ENCODE measurements at regions not wholly inside any gene's neighbourhood (a gene's known extent, or its start where the extent isn't known, plus 50 kb on each side); places are given as distances from the start of the nearest gene placed in this dataset.

DNA sequence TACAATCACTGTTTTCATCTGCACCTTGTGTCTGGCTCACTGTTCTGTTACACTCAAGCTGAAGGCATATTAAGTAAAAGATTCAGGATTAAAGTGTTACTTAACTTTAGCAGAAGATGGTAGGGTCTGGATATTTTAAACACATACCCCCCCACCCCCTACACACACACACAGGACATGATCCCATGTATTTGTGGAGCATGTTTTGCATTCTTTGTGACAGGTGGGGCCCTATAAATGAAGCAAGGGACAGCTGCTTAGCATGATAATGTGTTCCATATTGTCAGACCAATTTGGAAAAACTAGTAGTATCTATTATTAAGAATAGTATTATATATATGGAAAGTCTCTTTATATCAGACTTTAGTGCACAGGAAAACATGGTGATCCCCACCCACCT is 335.2 kb upstream of the TNP1 start:
- H3K27ac Mint-ChIP-seq: no peak overlapping the region
- TF ChIP-seq, protein P1, sequence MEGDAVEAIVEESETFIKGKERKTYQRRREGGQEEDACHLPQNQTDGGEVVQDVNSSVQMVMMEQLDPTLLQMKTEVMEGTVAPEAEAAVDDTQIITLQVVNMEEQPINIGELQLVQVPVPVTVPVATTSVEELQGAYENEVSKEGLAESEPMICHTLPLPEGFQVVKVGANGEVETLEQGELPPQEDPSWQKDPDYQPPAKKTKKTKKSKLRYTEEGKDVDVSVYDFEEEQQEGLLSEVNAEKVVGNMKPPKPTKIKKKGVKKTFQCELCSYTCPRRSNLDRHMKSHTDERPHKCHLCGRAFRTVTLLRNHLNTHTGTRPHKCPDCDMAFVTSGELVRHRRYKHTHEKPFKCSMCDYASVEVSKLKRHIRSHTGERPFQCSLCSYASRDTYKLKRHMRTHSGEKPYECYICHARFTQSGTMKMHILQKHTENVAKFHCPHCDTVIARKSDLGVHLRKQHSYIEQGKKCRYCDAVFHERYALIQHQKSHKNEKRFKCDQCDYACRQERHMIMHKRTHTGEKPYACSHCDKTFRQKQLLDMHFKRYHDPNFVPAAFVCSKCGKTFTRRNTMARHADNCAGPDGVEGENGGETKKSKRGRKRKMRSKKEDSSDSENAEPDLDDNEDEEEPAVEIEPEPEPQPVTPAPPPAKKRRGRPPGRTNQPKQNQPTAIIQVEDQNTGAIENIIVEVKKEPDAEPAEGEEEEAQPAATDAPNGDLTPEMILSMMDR (IDR thresholded peaks at IDR 0.05): no peak
- H3K9me3 Mint-ChIP-seq: peaks cover 14% of the 10 kb centered on the region
- no peaks in the 10 kb centered on the region for H3K4me1 Mint-ChIP-seq (ENCODE audit: low read depth)
- no peak overlapping the region for H3K4me3 Mint-ChIP-seq
- DNase-seq: no peak
- peaks cover 8% of the 10 kb centered on the region for H3K36me3 Mint-ChIP-seq (ENCODE audit: low read depth)
- peaks cover 1% of the 10 kb centered on the region; the same call in 1 of the 2 replicates for H3K27me3 Mint-ChIP-seq (ENCODE audit: insufficient read depth)

DNA sequence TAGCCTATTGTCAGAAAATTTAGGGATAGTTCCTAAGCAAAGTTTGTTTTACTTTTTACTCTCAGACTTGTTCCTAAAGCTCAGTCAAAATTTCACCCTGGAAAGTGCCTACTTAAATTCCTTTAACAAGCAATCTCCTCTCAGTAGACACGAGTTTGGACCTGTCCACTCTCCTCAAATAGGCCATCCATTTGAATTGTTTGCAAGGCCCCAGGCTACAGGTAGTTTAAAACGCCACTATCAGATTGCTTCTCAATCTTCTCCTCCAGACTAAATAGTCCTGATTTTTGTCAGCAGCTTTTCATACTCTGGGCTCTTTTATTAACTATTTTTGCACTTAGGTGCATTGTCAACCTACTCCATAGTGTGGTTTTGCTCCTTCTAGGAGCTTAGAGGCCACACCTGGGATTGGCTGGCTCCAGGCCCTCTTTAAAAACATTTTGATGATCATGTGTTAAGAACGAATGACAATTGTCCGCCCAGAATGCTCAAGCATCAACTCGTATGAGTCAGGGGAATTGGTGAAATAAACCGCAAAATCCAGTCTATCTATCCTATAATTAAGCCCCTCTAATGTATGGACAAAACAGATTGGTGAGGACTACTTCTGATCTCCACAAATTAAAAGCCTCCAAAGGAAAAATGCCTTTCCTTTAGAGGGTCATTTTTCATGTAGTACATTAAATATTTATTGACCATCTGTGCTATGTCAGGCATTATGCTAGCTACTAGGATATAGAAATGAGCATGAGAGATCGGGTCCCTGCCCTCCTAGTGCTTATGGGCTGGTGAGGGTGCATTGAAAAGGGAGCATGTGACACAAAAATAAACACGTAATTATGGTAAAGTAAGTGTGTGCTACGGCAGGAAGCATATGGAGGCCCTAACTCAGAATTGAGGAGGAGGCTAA is 333.8 kb upstream of the TNP1 start:
- no peak for DNase-seq
- no peaks in the 10 kb centered on the region for H3K4me1 Mint-ChIP-seq (ENCODE audit: low read depth)
- H3K27me3 Mint-ChIP-seq (ENCODE audit: insufficient read depth): peaks cover 1% of the 10 kb centered on the region; the same call in 1 of the 2 replicates
- peaks cover 14% of the 10 kb centered on the region for H3K9me3 Mint-ChIP-seq
- TF ChIP-seq, protein P1 (IDR thresholded peaks at IDR 0.05): no peak
- no peak overlapping the region for H3K4me3 Mint-ChIP-seq
- peaks cover 8% of the 10 kb centered on the region for H3K36me3 Mint-ChIP-seq (ENCODE audit: low read depth)
- no peak overlapping the region for H3K27ac Mint-ChIP-seq

- Mint-ChIP-seq H3K27me3 (ENCODE audit: insufficient read depth) (peaks cover 1% of the 10 kb centered on the region; the same call in 1 of the 2 replicates), H3K27ac (no peak overlapping the region), H3K4me3 (no peak overlapping the region), H3K36me3 (ENCODE audit: low read depth) (peaks cover 6% of the 10 kb centered on the region), H3K4me1 (ENCODE audit: low read depth) (no peaks in the 10 kb centered on the region), H3K9me3 (peaks cover 11% of the 10 kb centered on the region)
- TF ChIP-seq, protein P1 (IDR thresholded peaks at IDR 0.05): no peak
- DNase-seq: no peak
These were observed 332.5 kb upstream of the TNP1 start for GRCh38 chr2:217192366-217192765.

DNA sequence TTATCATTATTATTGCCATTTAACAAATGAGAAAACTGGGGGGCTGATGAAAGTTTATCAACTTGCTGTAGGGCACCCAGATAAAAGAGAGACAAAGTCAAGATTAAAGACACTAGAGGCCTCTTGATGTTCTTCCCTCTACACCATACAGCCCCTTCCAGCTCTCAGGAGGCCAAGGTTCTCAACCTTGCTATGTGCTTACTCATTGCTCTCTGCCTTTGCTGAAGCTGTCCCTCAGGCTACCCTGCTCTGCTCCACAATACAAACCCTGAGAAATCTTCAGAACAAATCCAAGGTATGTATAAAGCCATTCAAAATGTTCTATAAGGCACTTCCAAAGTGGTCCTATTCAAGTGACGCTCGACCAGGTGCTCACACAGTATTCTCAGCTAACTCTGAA is 329.9 kb upstream of the TNP1 start:
- DNase-seq: no peak
- no peaks in the 10 kb centered on the region for H3K36me3 Mint-ChIP-seq (ENCODE audit: low read depth)
- no peak overlapping the region for H3K27ac Mint-ChIP-seq
- TF ChIP-seq, protein P1 (IDR thresholded peaks at IDR 0.05): no peak
- no peaks in the 10 kb centered on the region for H3K9me3 Mint-ChIP-seq
- peaks cover 8% of the 10 kb centered on the region for H3K4me1 Mint-ChIP-seq (ENCODE audit: low read depth)
- no peak overlapping the region for H3K4me3 Mint-ChIP-seq
- no peaks in the 10 kb centered on the region for H3K27me3 Mint-ChIP-seq (ENCODE audit: insufficient read depth)

- no peaks in the 10 kb centered on the region for H3K9me3 Mint-ChIP-seq
- no peak for DNase-seq
- peaks cover 9% of the 10 kb centered on the region for H3K4me1 Mint-ChIP-seq (ENCODE audit: low read depth)
- H3K27me3 Mint-ChIP-seq (ENCODE audit: insufficient read depth): no peaks in the 10 kb centered on the region
- TF ChIP-seq, protein P1 (IDR thresholded peaks at IDR 0.05): no peak
- H3K36me3 Mint-ChIP-seq (ENCODE audit: low read depth): no peaks in the 10 kb centered on the region
- no peak overlapping the region for H3K27ac Mint-ChIP-seq
- no peak overlapping the region for H3K4me3 Mint-ChIP-seq
These were observed 329.3 kb upstream of the TNP1 start for GRCh38 chr2:217189131-217189530.

All from HFFc6 (cell line).